SK-N-SH treated with all-trans-retinoic acid at 6 μM for 48 hours (cell line): ENCODE measurements at regions not wholly inside any gene's neighbourhood (a gene's known extent, or its start where the extent isn't known, plus 50 kb on each side); places are given as distances from the start of the nearest gene placed in this dataset.
A peak's percentile ranks its signal among the peaks of the same experiment; 100 is the strongest.

ENCODE experiments used
- ATAC-seq: fragments of 200-7000 bp; cut with Tn5 transposase; 3 replicates; pipeline ENCODE4 v1.9.1; 2020; ENCODE audit warnings: mild to moderate bottlenecking, moderate library complexity
- ARNTL ChIP-seq: fragments of 450-650 bp; formaldehyde crosslinking; IDR thresholded peaks from 2 replicates; pipeline ENCODE4 v1.5.0; 2020; ENCODE audit warnings: low read depth, mild to moderate bottlenecking, moderate library complexity, borderline replicate concordance
- BACH2 ChIP-seq: fragments of 250-450 bp; sonication (Bioruptor Pico); IDR thresholded peaks from 2 replicates; pipeline ENCODE4 v1.9.0; 2021; ENCODE audit warnings: mild to moderate bottlenecking, borderline replicate concordance
- CSDC2 ChIP-seq: fragments of 250-450 bp; sonication (Bioruptor Pico); IDR thresholded peaks from 2 replicates; pipeline ENCODE4 v1.5.0; 2020; ENCODE audit warnings: mild to moderate bottlenecking, moderate library complexity
- ESRRG ChIP-seq: fragments of 250-450 bp; sonication (Bioruptor Pico); IDR thresholded peaks from 2 replicates; pipeline ENCODE4 v1.6.1; 2021; ENCODE audit warnings: mild to moderate bottlenecking
- GLIS3 ChIP-seq: fragments of 250-450 bp; sonication (Bioruptor Pico); IDR thresholded peaks from 2 replicates; pipeline ENCODE4 v1.5.0; 2020; ENCODE audit warnings: mild to moderate bottlenecking, moderate library complexity
- ISL1 ChIP-seq: fragments of 250-450 bp; sonication (Bioruptor Pico); IDR thresholded peaks from 2 replicates; pipeline ENCODE4 v2.1.2; 2022; ENCODE audit warnings: mild to moderate bottlenecking, moderate library complexity
- OSR1 ChIP-seq: fragments of 250-450 bp; sonication (Bioruptor Pico); IDR thresholded peaks from 2 replicates; pipeline ENCODE4 v1.8.0; 2022; ENCODE audit warnings: moderate library complexity, mild to moderate bottlenecking, inconsistent platforms
- RARB ChIP-seq: fragments of 250-450 bp; sonication (Bioruptor Pico); IDR thresholded peaks from 2 replicates; pipeline ENCODE4 v1.8.0; 2021; ENCODE audit warnings: mild to moderate bottlenecking, moderate library complexity
- SNAI2 ChIP-seq: fragments of 250-450 bp; sonication (Bioruptor Pico); IDR thresholded peaks from 2 replicates; pipeline ENCODE4 v1.5.0; 2020; ENCODE audit warnings: mild to moderate bottlenecking, moderate library complexity
- TCF4 ChIP-seq: fragments of 250-450 bp; sonication (Bioruptor Pico); IDR thresholded peaks from 2 replicates; pipeline ENCODE4 v1.8.0; 2021; ENCODE audit warnings: mild to moderate bottlenecking, moderate library complexity, borderline replicate concordance
- TOX ChIP-seq: fragments of 250-450 bp; sonication (Bioruptor Pico); IDR thresholded peaks from 2 replicates; pipeline ENCODE4 v1.8.0; 2021; ENCODE audit warnings: mild to moderate bottlenecking, moderate library complexity, borderline replicate concordance
- ZC3H10 ChIP-seq: fragments of 250-450 bp; sonication (Bioruptor Pico); IDR thresholded peaks from 2 replicates; pipeline ENCODE4 v1.5.1; 2021; ENCODE audit warnings: mild to moderate bottlenecking, moderate library complexity
- ZFP3 ChIP-seq: fragments of 250-450 bp; sonication (Bioruptor Pico); IDR thresholded peaks from 2 replicates; pipeline ENCODE4 v1.5.0; 2020; ENCODE audit warnings: mild to moderate bottlenecking, moderate library complexity
- ZFP30 ChIP-seq: fragments of 450-650 bp; formaldehyde crosslinking; IDR thresholded peaks from 2 replicates; pipeline ENCODE4 v1.5.0; 2022; ENCODE audit warnings: mild to moderate bottlenecking, moderate library complexity
- ZNF565 ChIP-seq: fragments of 450-650 bp; formaldehyde crosslinking; conservative IDR thresholded peaks from 2 replicates; pipeline ENCODE4 v1.5.0; 2020; ENCODE audit warnings: low read depth, mild to moderate bottlenecking, moderate library complexity
- ZNF70 ChIP-seq: fragments of 450-650 bp; formaldehyde crosslinking; IDR thresholded peaks from 2 replicates; pipeline ENCODE4 v1.5.0; 2020; ENCODE audit warnings: mild to moderate bottlenecking, moderate library complexity
- ZNF8 ChIP-seq: fragments of 450-650 bp; formaldehyde crosslinking; IDR thresholded peaks from 2 replicates; pipeline ENCODE4 v1.5.0; 2020; ENCODE audit warnings: mild to moderate bottlenecking, moderate library complexity
- TF ChIP-seq, protein P1 (sequence below): fragments of 250-450 bp; sonication (Bioruptor Pico); IDR thresholded peaks from 2 replicates; pipeline ENCODE4 v1.8.0; 2020; ENCODE audit warnings: mild to moderate bottlenecking, moderate library complexity, borderline replicate concordance
- TF ChIP-seq, protein P2 (sequence below): fragments of 250-450 bp; sonication (Bioruptor Pico); IDR thresholded peaks from 2 replicates; pipeline ENCODE4 v1.5.1; 2020; ENCODE audit warnings: low read depth, mild to moderate bottlenecking, moderate library complexity
- TF ChIP-seq, protein P3 (sequence below): fragments of 250-450 bp; sonication (Bioruptor Pico); IDR thresholded peaks from 2 replicates; pipeline ENCODE4 v1.5.0; 2020; ENCODE audit warnings: mild to moderate bottlenecking, moderate library complexity
- TF ChIP-seq, protein P4 (sequence below): fragments of 250-450 bp; sonication (Bioruptor Pico); IDR thresholded peaks from 2 replicates; pipeline ENCODE4 v1.5.1; 2021; ENCODE audit warnings: mild to moderate bottlenecking, moderate library complexity
- TF ChIP-seq, protein P5 (sequence below): fragments of 250-450 bp; sonication (Bioruptor Pico); IDR thresholded peaks from 2 replicates; pipeline ENCODE4 v1.8.0; 2021; ENCODE audit warnings: low read depth, mild to moderate bottlenecking, moderate library complexity, borderline replicate concordance

DNA sequence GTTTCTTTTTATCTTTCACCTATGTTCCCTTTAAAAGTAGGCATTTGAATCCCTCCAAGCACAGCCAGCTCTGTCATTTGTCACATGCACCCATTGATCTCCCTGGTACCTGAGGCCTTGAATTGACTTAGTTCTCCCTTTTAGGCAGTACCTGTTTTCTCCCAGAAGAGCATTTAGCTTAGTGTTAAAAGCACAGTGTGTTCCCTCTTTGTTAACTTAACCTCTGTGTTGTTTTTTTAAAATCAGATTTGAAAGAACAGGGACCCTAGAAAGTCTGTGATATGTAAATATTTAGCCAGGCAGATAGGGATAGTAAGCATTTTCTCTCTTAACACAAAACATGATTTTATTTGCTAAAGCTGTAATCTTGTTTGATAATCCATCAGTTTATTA lies 113.8 kb upstream of the SPATA31D4 start:
- no peak for ATAC-seq
- TF ChIP-seq, protein P1, sequence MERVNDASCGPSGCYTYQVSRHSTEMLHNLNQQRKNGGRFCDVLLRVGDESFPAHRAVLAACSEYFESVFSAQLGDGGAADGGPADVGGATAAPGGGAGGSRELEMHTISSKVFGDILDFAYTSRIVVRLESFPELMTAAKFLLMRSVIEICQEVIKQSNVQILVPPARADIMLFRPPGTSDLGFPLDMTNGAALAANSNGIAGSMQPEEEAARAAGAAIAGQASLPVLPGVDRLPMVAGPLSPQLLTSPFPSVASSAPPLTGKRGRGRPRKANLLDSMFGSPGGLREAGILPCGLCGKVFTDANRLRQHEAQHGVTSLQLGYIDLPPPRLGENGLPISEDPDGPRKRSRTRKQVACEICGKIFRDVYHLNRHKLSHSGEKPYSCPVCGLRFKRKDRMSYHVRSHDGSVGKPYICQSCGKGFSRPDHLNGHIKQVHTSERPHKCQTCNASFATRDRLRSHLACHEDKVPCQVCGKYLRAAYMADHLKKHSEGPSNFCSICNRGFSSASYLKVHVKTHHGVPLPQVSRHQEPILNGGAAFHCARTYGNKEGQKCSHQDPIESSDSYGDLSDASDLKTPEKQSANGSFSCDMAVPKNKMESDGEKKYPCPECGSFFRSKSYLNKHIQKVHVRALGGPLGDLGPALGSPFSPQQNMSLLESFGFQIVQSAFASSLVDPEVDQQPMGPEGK (CRISPR knock-in tag): no peak
- no peak for TF ChIP-seq ZNF70

DNA sequence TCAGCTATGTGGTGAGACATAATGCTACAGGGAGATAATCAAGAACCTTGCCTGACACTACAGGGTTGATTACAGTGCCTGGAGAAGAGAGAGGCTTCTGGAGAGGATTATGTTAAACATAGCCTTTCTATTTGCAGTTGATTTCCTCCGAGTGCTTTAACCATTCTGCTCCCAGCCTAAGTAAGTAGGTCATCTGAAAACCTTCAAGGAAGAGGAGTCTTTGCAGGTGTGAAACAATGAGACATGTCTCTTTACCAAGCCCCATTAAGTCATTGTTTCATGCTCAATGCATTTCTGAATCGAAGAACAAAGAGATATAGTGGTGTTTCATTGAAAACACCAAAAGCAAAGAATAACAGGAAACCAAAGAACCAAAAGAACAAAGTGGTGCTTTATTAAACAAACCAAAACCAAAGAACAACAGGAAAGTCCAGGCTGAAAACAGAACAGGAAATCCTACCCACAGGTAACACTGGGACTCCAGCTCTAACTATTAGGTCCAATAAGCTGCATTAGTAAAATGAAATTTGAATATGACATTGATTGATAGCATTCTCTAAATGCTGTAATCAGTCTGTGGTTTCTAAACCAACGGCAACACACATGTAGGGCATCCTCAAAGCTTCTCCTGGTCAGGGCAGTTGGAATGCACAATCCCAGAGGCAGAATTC lies 113.3 kb upstream of the SPATA31D4 start:
- TF ChIP-seq ZFP30 (CRISPR knock-in tag) (no peak), ESRRG (CRISPR knock-in tag) (no peak), OSR1 (CRISPR knock-in tag) (no peak)
- ATAC-seq: peak; percentile 58

DNA sequence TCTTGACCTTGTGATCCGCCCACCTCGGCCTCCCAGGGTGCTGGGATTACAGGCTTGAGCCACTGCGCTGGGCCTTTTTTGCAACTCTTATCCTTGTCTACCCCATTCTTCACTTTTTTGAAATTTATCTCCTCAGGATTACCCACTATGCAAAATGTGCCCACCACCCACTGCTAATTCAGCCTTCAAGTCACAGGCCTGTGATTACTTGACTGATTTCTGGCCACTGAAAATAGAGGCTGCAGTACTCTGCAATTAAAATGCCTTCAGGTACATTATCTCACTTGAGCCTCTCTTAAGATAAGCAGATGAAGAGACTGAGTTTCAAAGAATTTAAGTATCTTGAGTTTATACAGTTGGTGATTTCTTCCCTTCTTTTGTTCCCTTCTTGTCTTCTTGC lies 112.4 kb upstream of the SPATA31D4 start:
- no peak for ATAC-seq

DNA sequence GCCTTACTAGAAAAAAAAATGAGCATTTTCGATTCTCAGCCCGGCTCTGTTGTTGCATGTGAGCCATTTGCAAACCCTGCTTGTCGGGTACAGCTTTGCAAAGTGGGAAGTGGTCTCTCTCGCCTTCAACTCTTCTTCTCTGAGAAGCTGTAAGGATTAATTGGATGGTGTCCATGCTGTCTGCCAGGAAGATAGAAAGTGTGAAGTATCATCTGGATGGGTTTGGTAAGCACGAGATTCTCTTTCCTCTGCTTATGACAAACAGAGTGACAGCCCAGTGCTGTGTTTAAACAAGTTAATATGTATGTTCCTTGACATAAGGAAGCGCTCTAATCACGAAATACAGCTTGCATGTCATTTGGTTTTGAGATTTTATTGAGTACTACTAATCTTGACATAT lies 109.1 kb upstream of the SPATA31D4 start:
- TF ChIP-seq TOX (no peak), TCF4 (CRISPR knock-in tag) (no peak), SNAI2 (CRISPR knock-in tag) (no peak), ZNF8 (CRISPR knock-in tag) (no peak), CSDC2 (no peak), ISL1 (no peak), ZFP30 (CRISPR knock-in tag) (no peak), ESRRG (CRISPR knock-in tag) (no peak), GLIS3 (CRISPR knock-in tag) (no peak), ARNTL (CRISPR knock-in tag) (no peak), OSR1 (CRISPR knock-in tag) (no peak), ZFP3 (no peak), ZNF565 (no peak), BACH2 (no peak)
- TF ChIP-seq, protein P1 (CRISPR knock-in tag): no peak
- TF ChIP-seq, protein P2, sequence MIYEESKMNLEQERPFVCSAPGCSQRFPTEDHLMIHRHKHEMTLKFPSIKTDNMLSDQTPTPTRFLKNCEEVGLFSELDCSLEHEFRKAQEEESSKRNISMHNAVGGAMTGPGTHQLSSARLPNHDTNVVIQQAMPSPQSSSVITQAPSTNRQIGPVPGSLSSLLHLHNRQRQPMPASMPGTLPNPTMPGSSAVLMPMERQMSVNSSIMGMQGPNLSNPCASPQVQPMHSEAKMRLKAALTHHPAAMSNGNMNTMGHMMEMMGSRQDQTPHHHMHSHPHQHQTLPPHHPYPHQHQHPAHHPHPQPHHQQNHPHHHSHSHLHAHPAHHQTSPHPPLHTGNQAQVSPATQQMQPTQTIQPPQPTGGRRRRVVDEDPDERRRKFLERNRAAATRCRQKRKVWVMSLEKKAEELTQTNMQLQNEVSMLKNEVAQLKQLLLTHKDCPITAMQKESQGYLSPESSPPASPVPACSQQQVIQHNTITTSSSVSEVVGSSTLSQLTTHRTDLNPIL (CRISPR knock-in tag): no peak
- TF ChIP-seq, protein P3, sequence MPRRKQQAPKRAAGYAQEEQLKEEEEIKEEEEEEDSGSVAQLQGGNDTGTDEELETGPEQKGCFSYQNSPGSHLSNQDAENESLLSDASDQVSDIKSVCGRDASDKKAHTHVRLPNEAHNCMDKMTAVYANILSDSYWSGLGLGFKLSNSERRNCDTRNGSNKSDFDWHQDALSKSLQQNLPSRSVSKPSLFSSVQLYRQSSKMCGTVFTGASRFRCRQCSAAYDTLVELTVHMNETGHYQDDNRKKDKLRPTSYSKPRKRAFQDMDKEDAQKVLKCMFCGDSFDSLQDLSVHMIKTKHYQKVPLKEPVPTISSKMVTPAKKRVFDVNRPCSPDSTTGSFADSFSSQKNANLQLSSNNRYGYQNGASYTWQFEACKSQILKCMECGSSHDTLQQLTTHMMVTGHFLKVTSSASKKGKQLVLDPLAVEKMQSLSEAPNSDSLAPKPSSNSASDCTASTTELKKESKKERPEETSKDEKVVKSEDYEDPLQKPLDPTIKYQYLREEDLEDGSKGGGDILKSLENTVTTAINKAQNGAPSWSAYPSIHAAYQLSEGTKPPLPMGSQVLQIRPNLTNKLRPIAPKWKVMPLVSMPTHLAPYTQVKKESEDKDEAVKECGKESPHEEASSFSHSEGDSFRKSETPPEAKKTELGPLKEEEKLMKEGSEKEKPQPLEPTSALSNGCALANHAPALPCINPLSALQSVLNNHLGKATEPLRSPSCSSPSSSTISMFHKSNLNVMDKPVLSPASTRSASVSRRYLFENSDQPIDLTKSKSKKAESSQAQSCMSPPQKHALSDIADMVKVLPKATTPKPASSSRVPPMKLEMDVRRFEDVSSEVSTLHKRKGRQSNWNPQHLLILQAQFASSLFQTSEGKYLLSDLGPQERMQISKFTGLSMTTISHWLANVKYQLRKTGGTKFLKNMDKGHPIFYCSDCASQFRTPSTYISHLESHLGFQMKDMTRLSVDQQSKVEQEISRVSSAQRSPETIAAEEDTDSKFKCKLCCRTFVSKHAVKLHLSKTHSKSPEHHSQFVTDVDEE (CRISPR knock-in tag): no peak
- TF ChIP-seq, protein P4, sequence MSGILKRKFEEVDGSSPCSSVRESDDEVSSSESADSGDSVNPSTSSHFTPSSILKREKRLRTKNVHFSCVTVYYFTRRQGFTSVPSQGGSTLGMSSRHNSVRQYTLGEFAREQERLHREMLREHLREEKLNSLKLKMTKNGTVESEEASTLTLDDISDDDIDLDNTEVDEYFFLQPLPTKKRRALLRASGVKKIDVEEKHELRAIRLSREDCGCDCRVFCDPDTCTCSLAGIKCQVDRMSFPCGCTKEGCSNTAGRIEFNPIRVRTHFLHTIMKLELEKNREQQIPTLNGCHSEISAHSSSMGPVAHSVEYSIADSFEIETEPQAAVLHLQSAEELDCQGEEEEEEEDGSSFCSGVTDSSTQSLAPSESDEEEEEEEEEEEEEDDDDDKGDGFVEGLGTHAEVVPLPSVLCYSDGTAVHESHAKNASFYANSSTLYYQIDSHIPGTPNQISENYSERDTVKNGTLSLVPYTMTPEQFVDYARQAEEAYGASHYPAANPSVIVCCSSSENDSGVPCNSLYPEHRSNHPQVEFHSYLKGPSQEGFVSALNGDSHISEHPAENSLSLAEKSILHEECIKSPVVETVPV: no peak
- ATAC-seq: no peak

More for the DNA sequence above, 112.4 kb upstream of the SPATA31D4 start:
- TF ChIP-seq ZFP3: no peak
- no peak for TF ChIP-seq ZC3H10 (CRISPR knock-in tag)
- TF ChIP-seq, protein P1 (CRISPR knock-in tag): no peak
- no peak for TF ChIP-seq SNAI2 (CRISPR knock-in tag)
- no peak for TF ChIP-seq ZFP30 (CRISPR knock-in tag)
- TF ChIP-seq OSR1 (CRISPR knock-in tag): no peak
- no peak for TF ChIP-seq TOX
- TF ChIP-seq, protein P5, sequence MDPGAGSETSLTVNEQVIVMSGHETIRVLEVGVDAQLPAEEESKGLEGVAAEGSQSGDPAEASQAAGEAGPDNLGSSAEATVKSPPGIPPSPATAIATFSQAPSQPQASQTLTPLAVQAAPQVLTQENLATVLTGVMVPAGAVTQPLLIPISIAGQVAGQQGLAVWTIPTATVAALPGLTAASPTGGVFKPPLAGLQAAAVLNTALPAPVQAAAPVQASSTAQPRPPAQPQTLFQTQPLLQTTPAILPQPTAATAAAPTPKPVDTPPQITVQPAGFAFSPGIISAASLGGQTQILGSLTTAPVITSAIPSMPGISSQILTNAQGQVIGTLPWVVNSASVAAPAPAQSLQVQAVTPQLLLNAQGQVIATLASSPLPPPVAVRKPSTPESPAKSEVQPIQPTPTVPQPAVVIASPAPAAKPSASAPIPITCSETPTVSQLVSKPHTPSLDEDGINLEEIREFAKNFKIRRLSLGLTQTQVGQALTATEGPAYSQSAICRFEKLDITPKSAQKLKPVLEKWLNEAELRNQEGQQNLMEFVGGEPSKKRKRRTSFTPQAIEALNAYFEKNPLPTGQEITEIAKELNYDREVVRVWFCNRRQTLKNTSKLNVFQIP: no peak
- TF ChIP-seq CSDC2: no peak
- TF ChIP-seq RARB (CRISPR knock-in tag): no peak
